NT2/D1 (cell line): ENCODE measurements at regions not wholly inside any gene's neighbourhood (a gene's known extent, or its start where the extent isn't known, plus 50 kb on each side); places are given as distances from the start of the nearest gene placed in this dataset.

Experiments
- DNase-seq: peaks from one replicate; pipeline ENCODE4 v3.0.0-alpha.2; 2011; ENCODE audit warnings: low read depth, low spot score
- H3K27me3 ChIP-seq: 2 replicates; pipeline ENCODE4 v1.6.0; 2011; ENCODE audit warnings: mild to moderate bottlenecking; ENCODE audit not compliant: insufficient read length, insufficient read depth
- H3K36me3 ChIP-seq: 2 replicates; pipeline ENCODE4 v1.6.1; 2011; ENCODE audit warnings: mild to moderate bottlenecking, low read length, mixed read lengths; ENCODE audit not compliant: insufficient read depth, insufficient read length
- H3K4me1 ChIP-seq: 2 replicates; pipeline ENCODE4 v1.5.1; 2011; ENCODE audit not compliant: insufficient read depth, insufficient read length
- H3K4me3 ChIP-seq: 2 replicates; pipeline ENCODE4 v1.5.1; 2011; ENCODE audit warnings: low read depth; ENCODE audit not compliant: insufficient read length
- H3K9ac ChIP-seq: 2 replicates; pipeline ENCODE4 v1.6.0; 2011; ENCODE audit warnings: low read depth; ENCODE audit not compliant: insufficient read length
- H3K9me3 ChIP-seq: 2 replicates; pipeline ENCODE4 v1.5.1; 2011; ENCODE audit warnings: mild to moderate bottlenecking, low read length; ENCODE audit not compliant: insufficient read depth
- SUZ12 ChIP-seq: IDR thresholded peaks from 2 replicates; pipeline ENCODE4 v1.6.1; 2011; ENCODE audit not compliant: insufficient read length, insufficient read depth; ENCODE audit errors: extremely low read depth
- YY1 ChIP-seq: IDR thresholded peaks from 2 replicates; pipeline ENCODE4 v1.6.1; 2011; ENCODE audit not compliant: insufficient read length, insufficient read depth
- ZNF274 ChIP-seq: IDR thresholded peaks from 2 replicates; pipeline ENCODE4 v1.6.1; 2011; ENCODE audit warnings: mild to moderate bottlenecking, low read depth, low read length

DNA sequence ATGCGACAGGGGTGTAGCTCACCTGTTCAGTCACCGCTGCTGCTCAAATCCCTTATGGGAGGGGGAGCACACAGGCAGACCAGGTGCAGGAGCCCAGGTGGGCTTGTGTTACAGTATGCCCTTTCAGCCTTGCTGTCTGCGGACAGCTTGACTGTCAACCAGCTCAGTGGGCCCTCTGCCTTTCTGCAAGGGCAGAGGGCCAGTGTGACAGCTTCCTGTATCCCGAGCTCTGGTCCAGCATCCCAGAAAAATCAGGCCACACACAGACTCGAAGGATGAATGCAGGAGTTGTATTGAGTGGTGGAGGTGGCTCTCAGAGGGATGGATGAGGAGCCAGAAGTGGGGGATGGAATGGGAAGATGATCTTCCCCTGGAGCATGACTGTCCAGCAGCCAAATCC is 172.2 kb downstream of the C5orf15 start:
- Histone ChIP-seq H3K9me3 (no peaks in the 10 kb centered on the region; the same call in 1 of the 2 replicates), H3K4me3 (no peak overlapping the region), H3K27me3 (no peaks in the 10 kb centered on the region), H3K36me3 (no peaks in the 10 kb centered on the region), H3K4me1 (peaks cover 2% of the 10 kb centered on the region), H3K9ac (no peak overlapping the region)
- no peak for TF ChIP-seq YY1
- no peak for TF ChIP-seq ZNF274
- TF ChIP-seq SUZ12, result no peak
- DNase-seq, result no peak

DNA sequence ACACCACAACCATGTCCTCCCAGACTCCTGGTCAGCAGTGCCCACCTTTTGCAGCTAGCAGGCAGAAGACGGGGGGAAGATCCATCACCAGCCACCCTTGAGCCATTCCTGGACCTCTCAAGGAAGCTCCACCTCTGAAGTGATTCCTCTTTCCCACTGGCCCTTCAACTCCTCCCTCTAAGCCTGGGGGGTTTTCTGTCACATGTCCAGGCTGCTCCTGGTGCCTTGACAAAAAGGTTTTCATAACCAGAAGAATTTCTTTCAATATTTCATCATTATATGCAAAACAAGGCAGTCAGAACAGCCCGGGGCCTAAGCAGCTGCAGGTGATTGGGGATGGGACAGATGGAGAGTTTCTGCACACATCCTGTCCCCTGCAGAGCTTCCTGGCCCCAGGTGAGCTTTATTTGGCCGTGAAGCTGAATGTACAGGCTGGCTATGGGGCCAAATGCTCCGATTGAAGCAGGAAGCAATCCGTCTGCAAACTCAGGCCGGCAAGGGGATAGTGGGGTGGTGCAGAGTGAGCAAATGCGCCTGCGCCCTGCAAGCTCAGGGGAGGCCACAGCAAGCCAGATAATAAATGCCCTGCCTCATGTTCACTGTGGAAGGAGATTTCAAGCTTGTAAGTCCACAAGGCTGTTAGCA is 173.5 kb downstream of the C5orf15 start:
- Histone ChIP-seq H3K9me3 (no peaks in the 10 kb centered on the region; the same call in 1 of the 2 replicates), H3K27me3 (no peaks in the 10 kb centered on the region), H3K9ac (no peak overlapping the region), H3K36me3 (no peaks in the 10 kb centered on the region), H3K4me1 (peaks cover 2% of the 10 kb centered on the region), H3K4me3 (no peak overlapping the region)
- no peak for DNase-seq
- TF ChIP-seq ZNF274 (no peak), YY1 (no peak), SUZ12 (no peak)

DNA sequence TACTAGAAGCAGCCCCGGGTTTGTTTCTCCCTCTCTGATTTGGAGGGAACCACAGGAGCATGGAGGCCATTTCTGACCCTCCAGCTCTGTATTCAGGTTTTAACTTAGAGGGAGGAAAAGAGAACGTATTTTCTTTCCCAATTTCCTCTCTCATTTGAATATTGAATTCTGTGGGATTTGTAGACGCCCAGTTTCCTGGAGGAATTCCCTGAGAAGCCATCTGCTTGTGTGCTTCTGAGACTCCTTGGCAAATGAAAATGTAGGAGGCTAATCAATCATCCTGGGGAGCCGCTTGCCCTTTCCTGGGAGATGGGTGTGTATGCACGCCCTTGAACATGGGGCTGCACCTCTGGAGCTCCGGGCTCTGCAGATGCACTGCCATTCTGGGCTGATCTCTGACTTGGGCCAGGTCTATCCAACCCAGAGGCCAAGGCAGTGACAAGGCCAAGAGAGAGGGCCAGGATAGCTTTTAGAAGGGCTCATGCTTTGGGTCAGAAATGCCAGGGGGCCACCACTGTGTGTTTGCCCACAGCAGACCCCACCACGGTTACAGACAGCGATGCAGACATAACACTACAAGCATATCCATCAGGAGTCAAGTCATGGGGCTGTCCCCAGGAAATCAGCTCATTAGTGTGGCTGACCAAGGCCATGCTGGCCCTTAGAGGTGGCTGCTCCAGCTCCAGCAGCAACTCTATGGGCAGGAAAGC is 174.5 kb downstream of the C5orf15 start:
- no peak for DNase-seq
- no peak overlapping the region for H3K4me3 ChIP-seq
- peaks cover 2% of the 10 kb centered on the region for H3K4me1 ChIP-seq
- H3K27me3 ChIP-seq, result no peaks in the 10 kb centered on the region
- TF ChIP-seq ZNF274, result no peak
- no peak for TF ChIP-seq YY1
- no peak for TF ChIP-seq SUZ12
- H3K36me3 ChIP-seq, result no peaks in the 10 kb centered on the region
- H3K9ac ChIP-seq, result no peak overlapping the region
- H3K9me3 ChIP-seq, result no peaks in the 10 kb centered on the region; the same call in 1 of the 2 replicates

- no peaks in the 10 kb centered on the region for H3K9me3 ChIP-seq
- no peak overlapping the region for H3K4me3 ChIP-seq
- no peak for TF ChIP-seq SUZ12
- no peak for TF ChIP-seq YY1
- TF ChIP-seq ZNF274, result no peak
- no peak overlapping the region for H3K9ac ChIP-seq
- peaks cover 4% of the 10 kb centered on the region for H3K4me1 ChIP-seq
- no peaks in the 10 kb centered on the region for H3K27me3 ChIP-seq
- H3K36me3 ChIP-seq, result no peaks in the 10 kb centered on the region
- no peak for DNase-seq
Observed at GRCh38 chr5:133792655-133793054, 175.8 kb downstream of the C5orf15 start.

GRCh38 chr5:133792024-133792423 is 176.4 kb downstream of the C5orf15 start:
- Histone ChIP-seq H3K27me3 (no peaks in the 10 kb centered on the region), H3K4me1 (peaks cover 3% of the 10 kb centered on the region), H3K9me3 (no peaks in the 10 kb centered on the region), H3K4me3 (no peak overlapping the region), H3K9ac (no peak overlapping the region), H3K36me3 (no peaks in the 10 kb centered on the region)
- no peak for DNase-seq
- TF ChIP-seq SUZ12, result no peak
- TF ChIP-seq ZNF274, result no peak
- no peak for TF ChIP-seq YY1

- H3K4me1 ChIP-seq, result peaks cover 3% of the 10 kb centered on the region
- no peak overlapping the region for H3K4me3 ChIP-seq
- no peaks in the 10 kb centered on the region for H3K9me3 ChIP-seq
- no peak overlapping the region for H3K9ac ChIP-seq
- TF ChIP-seq ZNF274 (no peak), SUZ12 (no peak), YY1 (no peak)
- DNase-seq, result no peak
- no peaks in the 10 kb centered on the region for H3K36me3 ChIP-seq
- no peaks in the 10 kb centered on the region for H3K27me3 ChIP-seq
Observed at GRCh38 chr5:133790898-133791297, 177.5 kb downstream of the C5orf15 start.

DNA sequence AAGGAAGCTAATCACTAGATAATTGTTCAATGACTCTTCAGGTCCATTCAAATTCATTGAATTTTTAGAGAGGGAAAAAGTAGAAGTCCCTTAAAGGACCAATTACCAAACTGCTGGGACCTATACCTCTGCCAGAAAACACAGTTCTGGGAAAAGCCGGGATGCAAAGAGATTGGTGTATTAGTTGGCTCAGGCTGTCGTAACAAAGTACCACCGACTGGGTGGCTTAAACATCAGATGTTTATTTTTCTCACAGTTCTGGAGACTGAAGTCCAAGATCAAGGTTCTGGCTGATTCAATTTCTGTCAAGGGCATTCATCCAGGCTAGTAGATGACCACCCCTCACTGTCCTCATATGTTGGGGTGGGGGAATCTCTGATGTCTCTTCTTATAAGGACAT is 177.1 kb upstream of the FSTL4 start:
- no peak overlapping the region for H3K4me3 ChIP-seq
- TF ChIP-seq ZNF274 (no peak), SUZ12 (no peak), YY1 (no peak)
- H3K27me3 ChIP-seq, result no peaks in the 10 kb centered on the region
- DNase-seq, result no peak
- H3K9me3 ChIP-seq, result no peaks in the 10 kb centered on the region
- H3K36me3 ChIP-seq, result no peaks in the 10 kb centered on the region
- peaks cover 3% of the 10 kb centered on the region for H3K4me1 ChIP-seq
- no peak overlapping the region for H3K9ac ChIP-seq

- TF ChIP-seq ZNF274 (no peak), SUZ12 (no peak), YY1 (no peak)
- no peaks in the 10 kb centered on the region for H3K9me3 ChIP-seq
- H3K4me1 ChIP-seq, result peaks cover 3% of the 10 kb centered on the region
- H3K4me3 ChIP-seq, result no peak overlapping the region
- no peak overlapping the region for H3K9ac ChIP-seq
- no peak for DNase-seq
- no peaks in the 10 kb centered on the region for H3K36me3 ChIP-seq
- H3K27me3 ChIP-seq, result no peaks in the 10 kb centered on the region
Observed at GRCh38 chr5:133788121-133788520, 175.8 kb upstream of the FSTL4 start.
